Right kidney (tissue), 1 donor: ENCODE measurements at regions not wholly inside any gene's neighbourhood (a gene's known extent, or its start where the extent isn't known, plus 50 kb on each side); places are given as distances from the start of the nearest gene placed in this dataset.
"Not testable (repeated sequence)": the region's sequence is repeated elsewhere in the genome, so short reads cannot be mapped to it uniquely, and the experiment has no call there.

ENCODE experiments used
- DNase-seq: peaks from one replicate; pipeline ENCODE4 v3.0.0-alpha.2; 2016

GRCh38 chr2:180829261-180829660, 151.1 kb upstream of the UBE2E3 start:
- DNase-seq = no peak

DNA sequence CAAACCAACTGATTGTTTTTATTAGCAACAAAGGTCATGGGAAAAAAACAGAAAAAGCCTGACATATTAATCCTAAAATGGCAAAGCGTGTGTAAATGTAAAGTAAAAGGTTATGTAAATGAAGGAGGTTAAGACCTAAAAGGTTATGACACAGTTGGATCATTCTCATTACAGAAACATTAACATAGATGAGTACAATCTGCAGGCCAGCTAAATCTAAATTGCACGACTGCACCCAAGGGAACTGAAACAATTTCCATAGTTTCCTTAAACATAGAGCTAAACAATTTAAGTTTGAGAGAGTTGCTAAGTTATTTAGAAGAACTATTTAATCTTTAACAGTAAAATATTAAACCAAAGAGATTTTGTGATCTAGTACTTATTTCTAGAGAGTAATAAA, 151.6 kb upstream of the UBE2E3 start:
- no peak for DNase-seq

DNA sequence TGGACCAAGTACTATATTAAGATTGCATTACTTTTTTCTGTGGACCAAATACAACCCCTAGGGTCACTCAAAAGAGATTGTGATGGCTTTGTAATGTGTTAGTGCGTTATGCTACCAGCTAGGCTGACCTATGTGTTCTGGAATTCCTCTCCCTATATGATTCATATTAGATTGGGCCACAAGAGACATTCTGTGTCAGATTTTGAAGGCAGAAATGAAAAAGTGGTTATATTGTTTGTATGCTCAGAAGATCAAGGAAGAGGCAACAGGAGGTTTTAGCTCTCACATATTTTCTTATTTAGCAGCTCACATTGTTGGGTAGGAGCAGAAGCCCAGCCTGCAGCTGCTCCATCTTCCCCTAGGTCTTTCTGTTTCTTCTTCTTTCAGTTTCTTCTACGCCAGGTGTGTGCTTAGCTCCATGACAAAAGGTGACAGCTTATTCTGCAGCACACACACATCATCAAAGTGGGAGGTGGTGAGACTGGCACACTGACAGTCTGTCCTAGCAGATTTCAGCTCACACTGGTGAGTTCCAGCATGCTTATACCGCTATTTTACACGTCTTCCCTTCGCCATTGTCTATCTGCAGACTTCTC, 156.8 kb upstream of the UBE2E3 start:
- DNase-seq = no peak

DNA sequence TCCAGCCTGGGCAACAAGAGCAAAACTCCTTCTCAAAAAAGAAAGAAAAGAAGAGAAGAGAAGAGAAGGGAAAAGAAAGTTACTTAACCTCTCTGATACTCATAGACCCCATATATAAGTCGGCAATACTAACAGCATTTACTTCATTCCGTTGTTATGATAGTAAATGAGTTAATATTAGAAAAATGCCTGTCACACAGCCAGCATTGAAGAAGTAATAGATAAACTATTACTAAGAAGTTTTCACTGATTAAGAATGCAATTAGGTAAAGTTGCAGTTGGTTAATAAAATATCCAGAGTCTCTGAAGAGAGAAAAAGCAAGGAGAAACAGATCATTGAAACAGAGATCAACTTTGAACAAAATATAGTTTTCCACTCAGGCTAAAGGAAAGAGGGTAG, 161.3 kb upstream of the UBE2E3 start:
- DNase-seq = no peak

DNA sequence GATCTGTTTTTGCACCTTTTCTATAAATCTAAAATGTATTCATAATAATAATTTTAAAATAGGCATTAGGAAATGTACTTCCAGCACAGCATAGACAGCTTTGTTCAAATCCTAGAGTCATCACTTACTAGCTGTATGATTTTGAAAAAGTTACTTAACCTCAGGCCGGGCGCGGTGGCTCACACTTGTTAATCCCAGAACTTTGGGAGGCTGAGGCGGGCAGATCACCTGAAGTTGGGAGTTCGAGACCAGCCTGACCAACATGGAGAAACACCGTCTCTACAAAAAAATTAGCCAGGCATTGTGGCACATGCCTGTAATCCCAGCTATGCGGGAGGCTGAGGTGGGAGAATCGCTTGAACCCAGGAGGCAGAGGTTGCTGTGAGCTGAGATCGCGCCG, 161.7 kb upstream of the UBE2E3 start:
- DNase-seq = not testable (repeated sequence)

- DNase-seq = no peak
Measured at GRCh38 chr2:180799141-180799540, 181.3 kb upstream of the UBE2E3 start.

DNA sequence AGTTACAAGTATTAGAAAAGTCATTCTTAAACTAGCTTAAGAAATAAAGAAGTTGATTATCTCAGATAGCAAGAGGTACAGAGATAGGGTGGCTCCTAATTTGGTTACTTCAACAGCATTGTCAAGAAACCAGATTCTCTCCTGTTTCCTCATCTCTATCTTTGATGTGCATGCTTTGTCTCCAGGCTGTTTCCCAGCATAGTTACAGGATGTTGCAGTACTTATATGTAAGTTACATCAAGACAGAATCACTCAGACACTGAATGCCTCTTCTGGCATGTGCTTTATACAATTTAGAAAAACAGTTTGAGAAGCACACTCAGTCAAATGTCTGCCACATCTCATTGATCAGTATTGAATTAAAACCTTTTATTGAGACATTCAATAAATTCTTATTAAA, 189.5 kb upstream of the UBE2E3 start:
- no peak for DNase-seq

DNA sequence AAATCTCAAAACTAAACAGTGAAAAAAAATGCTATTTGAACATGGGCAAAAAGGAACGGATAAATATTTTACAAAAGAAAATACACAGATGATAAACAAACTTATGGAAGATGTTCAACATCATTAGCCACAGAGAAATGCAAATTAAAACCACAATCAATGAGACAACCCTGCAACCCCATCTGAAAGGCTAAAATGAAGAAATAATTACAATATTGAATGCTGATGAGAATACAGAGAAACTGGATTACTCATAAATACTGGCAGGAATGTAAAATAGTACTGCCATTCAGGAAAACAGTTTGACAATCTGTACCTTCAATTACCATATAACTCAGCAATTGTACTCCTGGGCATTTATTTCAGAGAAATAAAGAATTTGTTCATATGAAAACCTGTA, 193.1 kb upstream of the UBE2E3 start:
- no peak for DNase-seq

GRCh38 chr2:180781276-180781675, 199.1 kb upstream of the UBE2E3 start:
- DNase-seq = no peak

DNA sequence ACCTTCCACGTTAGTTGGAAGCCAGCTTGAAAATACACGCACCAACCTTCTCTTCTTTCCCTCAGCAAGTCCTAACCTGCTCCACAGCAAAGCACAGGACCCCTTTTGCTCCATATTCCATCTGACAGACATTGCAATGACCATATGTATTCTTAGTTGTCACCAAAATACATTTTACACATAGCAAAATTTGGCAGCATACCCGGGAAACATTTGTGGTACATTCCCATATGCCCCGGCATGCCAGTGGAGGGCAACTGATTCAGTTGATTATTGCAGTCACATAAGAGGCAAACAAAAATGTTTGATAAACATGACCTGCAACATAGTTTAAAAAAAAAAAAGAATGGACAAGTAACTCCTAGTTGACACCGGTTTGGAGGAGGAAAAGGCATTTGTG, 202.1 kb upstream of the UBE2E3 start:
- DNase-seq = no peak

DNA sequence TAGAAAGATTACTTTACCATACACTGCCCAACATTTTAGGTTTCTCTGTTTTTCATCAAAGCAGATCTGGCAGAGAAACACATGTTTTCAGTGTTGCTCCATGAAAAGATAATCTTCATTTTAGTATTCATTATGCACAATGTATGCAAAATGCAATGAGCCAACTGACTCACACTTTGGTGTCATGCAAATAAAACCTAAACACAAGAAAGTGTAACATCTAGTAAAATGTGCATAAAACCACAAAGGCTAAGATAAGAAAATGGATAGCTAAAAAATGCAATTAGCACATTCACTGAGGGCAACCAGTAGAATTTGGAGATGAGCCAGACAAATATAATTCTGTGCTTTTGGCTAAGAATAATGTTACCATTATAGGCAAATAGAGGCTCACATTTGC, 203.5 kb upstream of the UBE2E3 start:
- DNase-seq = no peak

- no peak for DNase-seq
Measured at GRCh38 chr2:180775711-180776110, 204.7 kb upstream of the UBE2E3 start.

GRCh38 chr2:180765316-180765715, 215.1 kb upstream of the UBE2E3 start:
- not testable (repeated sequence) for DNase-seq

- DNase-seq = no peak
Measured at GRCh38 chr2:180763263-180763989, 217.0 kb upstream of the UBE2E3 start.

DNA sequence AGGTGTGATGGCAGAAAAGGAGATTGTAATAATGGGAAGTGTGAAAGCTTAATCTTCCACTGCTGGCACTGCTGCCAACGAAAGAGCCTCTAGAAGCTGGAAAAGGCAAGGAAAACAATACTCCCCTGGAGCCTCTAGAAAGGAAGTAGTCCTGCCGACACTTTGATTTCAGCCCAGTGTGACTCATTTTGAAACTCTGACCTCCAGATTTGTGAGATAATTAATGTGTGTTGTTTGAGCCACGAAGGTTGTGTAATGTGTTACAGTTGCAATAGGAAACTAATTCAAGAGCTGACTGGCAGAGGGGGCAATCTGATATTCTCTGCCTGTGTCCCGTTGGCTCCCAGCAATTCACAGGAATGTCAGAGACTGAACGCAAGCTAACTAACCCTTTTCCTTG, 219.2 kb upstream of the UBE2E3 start:
- DNase-seq = no peak

GRCh38 chr2:180759631-180760030, 220.8 kb upstream of the UBE2E3 start:
- DNase-seq = no peak

DNA sequence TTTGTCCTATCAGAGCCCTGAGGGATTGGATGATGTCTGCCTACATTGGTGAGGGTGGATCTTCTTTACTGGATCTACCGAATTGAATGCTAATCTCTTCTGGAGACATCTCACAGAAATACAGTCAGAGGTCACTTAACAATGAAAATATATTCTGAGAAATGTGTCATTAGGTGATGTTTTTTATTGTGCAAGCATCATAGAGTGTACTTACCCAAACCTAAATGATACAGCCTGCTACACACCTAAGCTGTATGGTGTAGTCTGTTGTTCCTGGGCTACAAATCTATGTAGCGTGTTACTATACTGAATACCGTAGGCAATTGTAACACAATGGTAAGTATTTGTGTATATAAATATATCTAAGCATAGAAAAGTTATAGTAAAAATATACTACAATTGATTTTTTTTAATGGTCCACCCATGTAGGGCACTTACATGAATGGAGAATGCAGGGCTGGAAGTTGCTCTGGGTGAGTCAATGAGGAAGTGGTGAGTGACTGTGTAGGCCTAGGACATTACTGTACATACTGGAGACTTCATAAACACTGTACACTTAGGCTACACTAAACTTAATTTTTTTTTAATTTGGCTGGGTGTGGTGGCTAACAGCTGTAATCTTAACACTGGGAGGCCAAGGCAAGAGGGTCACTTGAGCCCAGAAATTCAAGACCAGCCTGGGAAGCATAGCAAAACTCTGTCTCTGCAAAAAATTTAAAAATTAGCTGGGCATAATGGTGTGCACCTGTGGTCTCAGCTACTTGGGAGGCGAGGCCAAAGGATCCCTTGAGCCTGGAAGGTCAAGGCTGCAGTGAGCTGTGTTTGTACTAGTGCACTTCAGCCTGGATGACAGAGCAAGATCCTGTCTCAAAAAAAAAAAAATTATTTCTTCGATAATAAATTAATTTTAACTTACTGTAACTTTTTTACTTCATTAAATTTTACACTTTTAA, 226.3 kb upstream of the UBE2E3 start:
- no peak for DNase-seq

- DNase-seq = no peak
Measured at GRCh38 chr2:180751306-180751920, 229.0 kb upstream of the UBE2E3 start.

- no peak for DNase-seq
Measured at GRCh38 chr2:180747728-180748127, 232.7 kb upstream of the UBE2E3 start.

DNA sequence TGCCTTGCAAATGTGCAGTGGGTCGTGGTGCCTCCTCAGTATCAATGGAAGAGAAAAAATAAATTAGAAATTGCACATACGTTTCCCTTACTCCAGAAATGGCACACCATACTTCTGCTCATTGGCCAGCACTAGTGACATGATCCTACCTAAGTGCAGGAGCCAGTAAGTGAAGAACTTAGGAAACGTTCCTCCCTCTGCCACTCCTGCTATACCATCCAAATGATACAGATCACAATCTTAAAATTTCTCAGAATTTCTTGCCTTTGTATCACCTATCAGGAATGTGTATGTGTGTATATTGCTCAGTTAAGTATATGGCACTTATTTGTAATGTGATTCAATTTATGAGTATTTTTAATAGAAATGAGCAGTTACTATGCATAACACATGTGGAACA, 237.0 kb upstream of the UBE2E3 start:
- DNase-seq = no peak

DNA sequence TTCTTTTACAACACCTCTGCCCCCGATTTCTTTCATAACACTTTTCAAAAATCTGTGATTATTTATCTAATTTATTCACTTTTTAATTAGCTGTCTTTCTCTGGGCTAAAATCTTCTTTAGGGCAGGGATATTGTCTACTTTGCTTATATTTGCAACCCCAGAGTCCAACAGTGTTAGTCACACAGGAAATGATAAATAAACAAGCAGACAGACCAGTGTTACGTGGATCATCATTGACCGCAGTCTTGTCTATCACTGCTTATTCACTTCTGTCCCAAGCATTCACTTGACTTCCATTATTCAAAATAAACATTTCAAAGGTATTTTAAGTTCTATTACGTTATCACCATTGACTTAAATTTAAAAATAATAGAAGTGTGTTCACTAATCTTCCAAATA, 237.6 kb upstream of the UBE2E3 start:
- DNase-seq = no peak

DNA sequence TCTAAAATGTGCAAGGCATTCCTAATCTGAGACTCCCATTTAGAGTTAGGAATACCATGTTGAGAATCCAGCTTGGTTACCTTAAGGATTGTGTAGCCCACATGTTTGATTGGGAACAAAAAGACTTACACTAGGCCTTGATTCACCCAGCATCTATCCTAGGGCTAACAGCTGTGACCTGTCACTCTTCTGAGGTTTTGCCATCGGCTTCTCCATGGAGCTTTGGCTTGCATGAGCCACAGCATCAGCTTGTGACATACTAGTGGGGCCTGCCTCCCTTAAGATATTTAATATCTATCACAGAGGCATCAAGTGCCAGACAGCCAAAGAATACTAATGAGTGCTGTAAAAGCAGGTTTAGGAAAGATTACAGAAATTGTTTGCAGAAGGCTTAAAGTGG, 241.3 kb upstream of the UBE2E3 start:
- no peak for DNase-seq

DNA sequence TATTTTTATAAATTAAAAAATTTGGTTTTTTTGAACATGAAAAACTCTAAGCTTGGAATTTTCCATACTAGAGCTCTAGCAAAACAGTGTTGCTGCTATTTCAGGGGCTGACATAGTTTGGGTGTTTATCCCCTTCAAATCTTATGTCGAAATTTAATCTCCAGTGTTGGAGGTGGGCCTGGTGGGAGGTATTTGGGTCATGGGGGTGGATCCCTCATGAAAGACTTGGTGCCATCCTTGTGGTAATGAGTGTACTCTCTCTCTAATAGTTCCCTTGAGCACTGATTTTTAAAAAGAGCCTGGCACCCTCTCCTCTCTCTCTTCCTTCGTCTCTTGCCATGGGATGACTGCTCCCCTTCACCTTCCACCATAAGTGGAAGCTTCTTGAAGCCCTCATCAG, 244.6 kb upstream of the UBE2E3 start:
- no peak for DNase-seq
